ENCODE measurements at regions not wholly inside any gene's neighbourhood (a gene's known extent, or its start where the extent isn't known, plus 50 kb on each side); places are given as distances from the start of the nearest gene placed in this dataset.

- H3K27ac ChIP-seq (ENCODE audit: low read depth in 2 of 2, low read length in 1 of 2) = no peak overlapping the region
- whole genome bisulfite sequencing, 2 donors = 82 to 90% methylated on average over 19 of the region's 19 CpGs
- H3K27me3 ChIP-seq (ENCODE audit: control insufficient read depth in 1 of 2, insufficient read depth in 2 of 2, low read length in 2 of 2) = no peaks in the 10 kb centered on the region
- no peak overlapping the region for H3K4me3 ChIP-seq (ENCODE audit: low read depth in 1 of 2, low read length in 2 of 2)
- no peaks in the 10 kb centered on the region for H3K4me1 ChIP-seq (ENCODE audit: control insufficient read depth in 2 of 2, insufficient read depth in 2 of 2, low read length in 1 of 2)
- no peaks in the 10 kb centered on the region for H3K9me3 ChIP-seq (ENCODE audit: control insufficient read depth in 2 of 2, insufficient read depth in 1 of 2, low read depth in 1 of 2, low read length in 1 of 2)
- no peaks in the 10 kb centered on the region for H3K36me3 ChIP-seq (ENCODE audit: control insufficient read depth in 2 of 2, insufficient read depth in 2 of 2, low read length in 1 of 2)
Measured at GRCh38 chr6:170111816-170112582, 178.9 kb downstream of the DLL1 start.

DNA sequence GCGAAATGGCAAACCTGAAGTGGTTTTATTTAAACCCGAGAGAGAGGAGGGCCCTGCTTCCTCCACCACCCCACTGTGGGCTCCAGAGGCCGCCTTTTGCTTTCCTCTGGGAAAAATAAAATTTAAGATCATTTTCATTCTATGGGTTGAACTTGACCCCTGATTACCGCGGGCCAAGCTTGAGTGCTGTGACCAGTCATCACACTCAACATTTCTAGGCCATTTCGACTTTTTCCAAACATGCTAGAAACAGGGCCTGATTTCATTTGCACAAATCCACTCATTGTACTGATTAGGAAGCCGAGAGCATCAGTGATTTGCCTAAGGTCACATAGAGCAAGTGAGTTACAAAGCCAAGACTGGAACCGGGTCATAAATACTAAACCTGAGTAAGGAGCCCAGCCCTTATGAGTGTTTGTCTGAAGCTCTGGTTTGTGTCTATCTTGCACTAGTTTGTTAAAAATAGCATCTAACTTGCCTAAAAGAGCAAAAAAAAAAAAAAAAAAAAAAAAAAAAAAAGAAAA is 179.7 kb downstream of the DLL1 start:
- whole genome bisulfite sequencing, 2 donors = 86 to 88% methylated on average over 8 of the region's 8 CpGs
- Histone ChIP-seq H3K27ac (ENCODE audit: low read depth in 2 of 2, low read length in 1 of 2) (no peak overlapping the region), H3K36me3 (ENCODE audit: control insufficient read depth in 2 of 2, insufficient read depth in 2 of 2, low read length in 1 of 2) (no peaks in the 10 kb centered on the region), H3K27me3 (ENCODE audit: control insufficient read depth in 1 of 2, insufficient read depth in 2 of 2, low read length in 2 of 2) (no peaks in the 10 kb centered on the region), H3K4me3 (ENCODE audit: low read depth in 1 of 2, low read length in 2 of 2) (no peak overlapping the region), H3K4me1 (ENCODE audit: control insufficient read depth in 2 of 2, insufficient read depth in 2 of 2, low read length in 1 of 2) (no peaks in the 10 kb centered on the region), H3K9me3 (ENCODE audit: control insufficient read depth in 2 of 2, insufficient read depth in 1 of 2, low read depth in 1 of 2, low read length in 1 of 2) (no peaks in the 10 kb centered on the region)

GRCh38 chr6:170110201-170111140 is 180.4 kb downstream of the DLL1 start:
- no peak overlapping the region for H3K27ac ChIP-seq (ENCODE audit: low read depth in 2 of 2, low read length in 1 of 2)
- no peak overlapping the region for H3K4me3 ChIP-seq (ENCODE audit: low read depth in 1 of 2, low read length in 2 of 2)
- whole genome bisulfite sequencing, 2 donors = 83 to 89% methylated on average over 42 to 44 of the region's 44 CpGs
- H3K36me3 ChIP-seq (ENCODE audit: control insufficient read depth in 2 of 2, insufficient read depth in 2 of 2, low read length in 1 of 2) = no peaks in the 10 kb centered on the region
- no peaks in the 10 kb centered on the region for H3K4me1 ChIP-seq (ENCODE audit: control insufficient read depth in 2 of 2, insufficient read depth in 2 of 2, low read length in 1 of 2)
- no peaks in the 10 kb centered on the region for H3K27me3 ChIP-seq (ENCODE audit: control insufficient read depth in 1 of 2, insufficient read depth in 2 of 2, low read length in 2 of 2)
- H3K9me3 ChIP-seq (ENCODE audit: control insufficient read depth in 2 of 2, insufficient read depth in 1 of 2, low read depth in 1 of 2, low read length in 1 of 2) = no peaks in the 10 kb centered on the region

DNA sequence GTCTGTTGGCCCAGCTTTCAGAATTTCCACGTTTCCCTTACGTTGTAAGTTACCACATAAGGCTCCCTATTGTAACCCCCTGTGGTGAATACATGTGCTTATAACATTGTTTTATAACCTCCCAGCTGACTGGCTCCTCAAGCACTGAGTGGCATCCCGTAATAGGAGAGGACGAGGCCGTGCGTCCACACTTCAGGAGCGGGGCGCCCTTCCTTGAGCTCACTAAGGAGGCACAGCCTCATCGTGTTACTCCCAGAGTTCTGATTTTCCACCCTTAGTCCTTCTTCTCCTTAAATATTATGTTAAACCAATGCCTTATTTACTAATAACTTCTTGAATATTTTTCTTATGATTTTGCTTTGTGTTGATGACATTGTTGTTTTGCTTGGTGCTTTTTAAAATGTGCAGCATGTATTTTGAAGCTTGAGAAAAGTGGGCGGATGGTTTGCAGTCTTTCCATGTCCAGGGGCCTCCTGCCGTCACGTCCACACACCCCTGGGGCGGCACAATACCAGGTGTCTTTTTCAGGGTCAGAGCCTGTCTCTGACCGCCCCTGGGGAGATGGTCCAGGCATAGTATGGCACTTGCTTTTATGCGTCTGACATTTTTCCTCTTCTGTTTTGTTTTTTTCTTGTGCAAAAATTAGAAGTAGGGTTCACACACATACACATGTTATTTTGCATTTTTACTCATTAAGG is 181.8 kb downstream of the DLL1 start:
- 92 to 93% methylated on average over 15 of the region's 15 CpGs for WGBS, 2 donors
- Histone ChIP-seq H3K27me3 (ENCODE audit: control insufficient read depth in 1 of 2, insufficient read depth in 2 of 2, low read length in 2 of 2) (no peaks in the 10 kb centered on the region), H3K27ac (ENCODE audit: low read depth in 2 of 2, low read length in 1 of 2) (no peak overlapping the region), H3K9me3 (ENCODE audit: control insufficient read depth in 2 of 2, insufficient read depth in 1 of 2, low read depth in 1 of 2, low read length in 1 of 2) (no peaks in the 10 kb centered on the region), H3K4me1 (ENCODE audit: control insufficient read depth in 2 of 2, insufficient read depth in 2 of 2, low read length in 1 of 2) (no peaks in the 10 kb centered on the region), H3K4me3 (ENCODE audit: low read depth in 1 of 2, low read length in 2 of 2) (no peak overlapping the region), H3K36me3 (ENCODE audit: control insufficient read depth in 2 of 2, insufficient read depth in 2 of 2, low read length in 1 of 2) (no peaks in the 10 kb centered on the region)

DNA sequence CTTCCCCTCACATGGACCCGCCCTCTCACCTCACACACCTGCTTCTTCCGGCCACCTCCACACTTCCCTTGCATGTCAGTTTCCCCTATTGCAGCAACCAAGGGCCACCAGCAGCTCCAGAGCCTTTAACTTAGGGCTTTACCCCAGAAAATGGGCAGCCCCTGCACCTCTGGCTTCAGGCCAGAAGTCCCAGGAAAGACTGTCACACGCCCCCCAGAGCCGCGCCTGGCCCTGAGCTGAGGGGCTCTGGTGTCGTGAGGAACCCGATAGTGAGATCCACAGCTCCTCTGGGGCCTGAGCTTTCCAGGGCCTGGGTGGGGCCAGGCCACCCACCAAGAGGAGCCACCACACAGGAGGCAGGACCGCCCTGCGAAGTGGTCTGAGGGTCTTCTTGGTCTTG is 182.4 kb downstream of the DLL1 start:
- Histone ChIP-seq H3K4me3 (ENCODE audit: low read depth in 1 of 2, low read length in 2 of 2) (no peak overlapping the region), H3K36me3 (ENCODE audit: control insufficient read depth in 2 of 2, insufficient read depth in 2 of 2, low read length in 1 of 2) (no peaks in the 10 kb centered on the region), H3K4me1 (ENCODE audit: control insufficient read depth in 2 of 2, insufficient read depth in 2 of 2, low read length in 1 of 2) (no peaks in the 10 kb centered on the region), H3K27me3 (ENCODE audit: control insufficient read depth in 1 of 2, insufficient read depth in 2 of 2, low read length in 2 of 2) (no peaks in the 10 kb centered on the region), H3K27ac (ENCODE audit: low read depth in 2 of 2, low read length in 1 of 2) (no peak overlapping the region), H3K9me3 (ENCODE audit: control insufficient read depth in 2 of 2, insufficient read depth in 1 of 2, low read depth in 1 of 2, low read length in 1 of 2) (no peaks in the 10 kb centered on the region)
- WGBS, 2 donors = 94% methylated on average over 9 of the region's 9 CpGs

DNA sequence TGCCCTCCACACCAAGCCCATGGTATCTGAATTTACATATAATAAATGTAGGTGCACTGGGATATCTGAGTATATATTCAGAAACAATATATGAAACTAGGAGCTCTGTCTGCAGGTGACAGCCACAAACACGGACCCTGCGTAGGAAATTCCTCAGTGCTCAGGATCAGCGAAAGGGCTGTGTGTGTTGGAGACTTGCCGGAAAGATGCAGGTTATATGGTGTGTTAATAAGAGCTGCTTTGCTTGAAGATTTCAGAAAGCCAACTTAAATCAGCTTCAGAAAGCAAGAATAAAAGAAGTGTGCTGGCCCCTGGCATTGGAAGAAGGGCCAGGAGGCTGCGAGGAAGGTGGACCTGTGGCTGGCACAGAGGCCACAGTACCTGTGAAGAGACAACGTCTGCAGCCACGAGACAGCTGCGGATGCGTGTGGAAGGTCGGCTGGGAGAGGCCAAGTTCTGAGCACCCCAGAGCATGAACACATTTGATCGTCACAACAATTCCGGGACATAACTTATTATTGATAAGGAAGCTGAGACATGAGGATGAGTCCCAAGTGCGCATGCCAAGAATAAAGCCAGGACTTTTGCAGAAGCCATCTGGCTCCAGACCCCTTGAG is 183.2 kb downstream of the DLL1 start:
- Histone ChIP-seq H3K27ac (ENCODE audit: low read depth in 2 of 2, low read length in 1 of 2) (no peak overlapping the region), H3K9me3 (ENCODE audit: control insufficient read depth in 2 of 2, insufficient read depth in 1 of 2, low read depth in 1 of 2, low read length in 1 of 2) (no peaks in the 10 kb centered on the region), H3K4me3 (ENCODE audit: low read depth in 1 of 2, low read length in 2 of 2) (no peak overlapping the region), H3K4me1 (ENCODE audit: control insufficient read depth in 2 of 2, insufficient read depth in 2 of 2, low read length in 1 of 2) (no peaks in the 10 kb centered on the region), H3K27me3 (ENCODE audit: control insufficient read depth in 1 of 2, insufficient read depth in 2 of 2, low read length in 2 of 2) (no peaks in the 10 kb centered on the region), H3K36me3 (ENCODE audit: control insufficient read depth in 2 of 2, insufficient read depth in 2 of 2, low read length in 1 of 2) (no peaks in the 10 kb centered on the region)
- WGBS, 2 donors = 93 to 94% methylated on average over 13 of the region's 13 CpGs

GRCh38 chr6:170106906-170107525 is 183.9 kb downstream of the DLL1 start:
- 81 to 92% methylated on average over 14 of the region's 14 CpGs for WGBS, 2 donors
- Histone ChIP-seq H3K4me1 (ENCODE audit: control insufficient read depth in 2 of 2, insufficient read depth in 2 of 2, low read length in 1 of 2) (no peaks in the 10 kb centered on the region), H3K27me3 (ENCODE audit: control insufficient read depth in 1 of 2, insufficient read depth in 2 of 2, low read length in 2 of 2) (no peaks in the 10 kb centered on the region)

DNA sequence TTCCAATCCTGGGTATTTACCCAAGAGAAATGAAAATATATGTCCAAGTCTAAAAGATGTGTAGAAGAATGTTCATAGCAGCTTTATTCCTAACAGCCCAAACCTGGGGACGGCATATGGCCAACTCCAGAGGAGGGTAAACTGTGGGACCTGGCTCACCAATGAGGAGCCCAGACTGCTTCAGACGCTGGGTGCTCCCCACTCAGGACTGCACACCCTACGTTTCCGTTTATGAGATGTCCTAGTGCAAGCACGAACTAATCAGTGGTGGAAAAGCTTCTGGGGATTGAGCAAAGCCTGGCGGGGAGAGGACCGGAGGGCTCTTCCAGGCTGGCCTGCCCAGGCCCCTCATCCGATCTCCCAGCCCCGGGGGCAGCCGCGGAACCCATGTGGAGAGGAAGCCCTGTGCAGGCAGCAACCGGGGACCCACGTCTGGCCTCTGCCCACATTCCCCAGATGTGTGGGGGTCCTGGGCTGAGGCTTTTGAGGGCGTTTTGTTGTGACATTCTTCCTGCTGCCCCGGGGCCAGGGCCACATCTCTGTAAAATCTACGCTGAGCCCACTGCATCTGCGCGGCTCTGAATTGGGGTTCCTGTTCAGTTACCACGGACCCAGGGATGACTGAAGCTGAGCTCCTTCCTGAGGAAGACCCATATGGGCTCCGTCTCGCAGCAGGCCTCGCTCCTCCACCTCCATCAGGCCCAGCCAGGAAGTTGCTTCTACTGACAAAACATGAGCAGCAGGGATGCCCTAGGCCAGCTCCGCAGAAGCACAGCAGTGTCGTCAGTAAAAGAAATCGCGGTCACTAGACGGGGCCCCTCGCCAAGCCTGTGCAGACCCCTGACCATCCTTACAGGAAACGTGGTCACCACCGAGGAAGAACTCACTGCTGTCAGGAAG is 188.0 kb downstream of the DLL1 start:
- Histone ChIP-seq H3K9me3 (ENCODE audit: control insufficient read depth in 2 of 2, insufficient read depth in 1 of 2, low read depth in 1 of 2, low read length in 1 of 2) (no peaks in the 10 kb centered on the region), H3K4me3 (ENCODE audit: low read depth in 1 of 2, low read length in 2 of 2) (no peak overlapping the region), H3K27ac (ENCODE audit: low read depth in 2 of 2, low read length in 1 of 2) (no peak overlapping the region), H3K36me3 (ENCODE audit: control insufficient read depth in 2 of 2, insufficient read depth in 2 of 2, low read length in 1 of 2) (no peaks in the 10 kb centered on the region), H3K27me3 (ENCODE audit: control insufficient read depth in 1 of 2, insufficient read depth in 2 of 2, low read length in 2 of 2) (no peaks in the 10 kb centered on the region), H3K4me1 (ENCODE audit: control insufficient read depth in 2 of 2, insufficient read depth in 2 of 2, low read length in 1 of 2) (no peaks in the 10 kb centered on the region)
- WGBS, 2 donors = 85 to 87% methylated on average over 30 of the region's 30 CpGs

More at GRCh38 chr6:170106906-170107525, 183.9 kb downstream of the DLL1 start:
- no peaks in the 10 kb centered on the region for H3K36me3 ChIP-seq (ENCODE audit: control insufficient read depth in 2 of 2, insufficient read depth in 2 of 2, low read length in 1 of 2)
- no peaks in the 10 kb centered on the region for H3K9me3 ChIP-seq (ENCODE audit: control insufficient read depth in 2 of 2, insufficient read depth in 1 of 2, low read depth in 1 of 2, low read length in 1 of 2)
- no peak overlapping the region for H3K4me3 ChIP-seq (ENCODE audit: low read depth in 1 of 2, low read length in 2 of 2)
- no peak overlapping the region for H3K27ac ChIP-seq (ENCODE audit: low read depth in 2 of 2, low read length in 1 of 2)

Data from esophagus (tissue), 2 donors.